Activated T-cell treated with anti-CD3 and anti-CD28 coated beads for 24 hours (primary cell): ENCODE measurements at regions not wholly inside any gene's neighbourhood (a gene's known extent, or its start where the extent isn't known, plus 50 kb on each side); places are given as distances from the start of the nearest gene placed in this dataset.
"Not testable (repeated sequence)": the region's sequence is repeated elsewhere in the genome, so short reads cannot be mapped to it uniquely, and the experiment has no call there.

ENCODE experiments used
- DNase-seq: peaks from one replicate; pipeline ENCODE4 v3.0.0-alpha.2; 2020; ENCODE audit warnings: low read depth

- no peak for DNase-seq
Observed at GRCh38 chr7:29619111-29619510, 55.5 kb downstream of the PRR15 start.

DNA sequence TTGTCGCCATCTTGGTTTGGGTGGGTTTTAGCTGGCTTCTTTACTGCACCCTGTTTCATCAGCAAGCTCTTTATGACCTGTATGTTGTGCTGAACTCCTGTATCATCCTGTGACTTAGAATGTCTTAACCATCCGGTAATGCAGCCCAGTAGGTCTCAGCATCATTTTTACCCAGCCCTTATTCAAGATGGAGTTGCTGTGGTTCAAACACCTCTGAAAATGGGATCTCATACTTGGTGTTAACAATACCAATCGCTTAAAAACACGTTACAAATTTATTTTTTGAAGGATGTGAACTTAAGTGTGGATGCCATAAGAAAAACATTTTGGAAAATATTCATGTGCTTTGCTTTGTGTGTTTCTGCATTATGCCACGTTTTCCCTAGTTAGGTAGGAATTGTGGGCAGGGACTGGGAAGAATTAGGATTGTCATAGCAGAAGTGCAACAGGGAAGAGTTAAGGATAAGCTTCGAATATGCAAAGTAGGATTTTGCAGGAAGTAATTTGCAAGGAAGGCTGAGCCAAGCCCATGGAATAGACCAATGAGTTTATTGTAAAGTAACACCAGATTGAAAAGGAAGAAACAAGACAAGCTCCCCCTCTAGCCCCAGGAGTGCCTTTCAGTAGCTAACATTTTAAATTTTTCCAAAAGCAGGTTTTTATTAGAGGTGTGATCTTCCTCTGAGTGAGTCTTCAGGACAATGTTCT lies 56.4 kb downstream of the PRR15 start:
- DNase-seq = no peak

- DNase-seq = no peak
Observed at GRCh38 chr7:29620556-29620930, 56.9 kb downstream of the PRR15 start.

DNA sequence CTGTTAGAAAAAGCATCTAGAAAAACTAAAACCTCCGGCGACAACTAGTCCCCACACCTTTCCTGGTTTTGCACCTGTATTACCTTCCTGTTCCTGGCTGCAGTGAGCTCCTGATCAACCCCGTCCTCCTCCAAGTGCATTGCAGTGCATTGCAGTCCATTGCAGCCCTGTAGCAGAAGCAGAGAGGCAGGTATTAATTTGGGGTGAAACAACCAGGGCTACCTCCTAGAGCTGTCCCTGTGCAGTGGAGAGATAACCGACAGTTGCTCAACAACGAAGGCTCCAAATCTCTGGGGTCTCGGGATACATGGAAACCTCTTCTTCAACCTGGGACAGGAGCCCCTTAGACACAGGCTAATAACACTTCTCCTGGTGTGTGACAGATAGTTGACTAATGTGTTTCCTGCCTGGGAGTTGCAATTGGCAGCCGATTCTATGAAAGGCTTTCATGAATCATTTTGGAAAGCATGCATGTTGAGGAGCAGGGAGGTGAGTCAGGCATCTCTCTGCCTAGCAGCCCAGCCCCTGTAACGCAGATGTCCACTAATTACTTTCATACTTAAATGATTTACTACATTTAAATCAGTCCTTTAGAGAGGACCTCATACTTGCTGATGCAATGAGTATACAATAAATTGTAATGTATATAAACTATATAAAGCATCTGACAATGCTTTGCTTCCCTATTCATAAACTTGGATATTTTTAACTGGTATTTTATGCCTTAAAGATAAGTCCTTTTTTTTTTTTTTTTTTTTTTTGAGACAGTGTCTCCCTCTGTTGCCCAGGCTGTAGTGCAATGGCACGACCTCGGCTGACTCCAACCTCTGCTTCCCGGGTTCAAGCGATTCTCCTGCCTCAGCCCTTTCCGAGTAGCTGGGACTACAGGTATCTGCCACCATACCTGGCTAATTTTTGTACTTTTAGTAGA lies 59.0 kb downstream of the PRR15 start:
- no peak for DNase-seq

GRCh38 chr7:29623973-29624372 lies 60.3 kb downstream of the PRR15 start:
- no peak for DNase-seq

DNA sequence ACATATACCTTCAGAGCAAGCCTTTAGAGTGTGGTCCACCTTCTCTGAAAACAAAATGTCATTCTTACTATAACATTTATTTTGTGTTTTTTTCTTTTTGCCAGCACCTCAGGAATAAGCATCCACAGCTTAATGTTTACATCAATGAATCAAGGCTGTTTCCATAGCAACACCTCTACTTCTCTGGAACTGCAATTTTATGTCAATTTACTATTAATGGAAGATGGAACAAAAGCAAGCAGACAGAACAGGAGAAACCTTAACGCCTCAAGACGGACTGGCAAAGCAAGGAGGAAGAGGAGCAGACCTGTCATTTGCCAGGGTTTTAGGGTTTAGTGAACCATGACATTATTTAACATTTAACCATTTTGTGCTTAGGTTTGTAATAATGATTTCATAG lies 63.1 kb downstream of the PRR15 start:
- DNase-seq = no peak

GRCh38 chr7:29627631-29628030 lies 64.0 kb downstream of the PRR15 start:
- DNase-seq = no peak

- DNase-seq = no peak
Observed at GRCh38 chr7:29629507-29629906, 65.9 kb downstream of the PRR15 start.

DNA sequence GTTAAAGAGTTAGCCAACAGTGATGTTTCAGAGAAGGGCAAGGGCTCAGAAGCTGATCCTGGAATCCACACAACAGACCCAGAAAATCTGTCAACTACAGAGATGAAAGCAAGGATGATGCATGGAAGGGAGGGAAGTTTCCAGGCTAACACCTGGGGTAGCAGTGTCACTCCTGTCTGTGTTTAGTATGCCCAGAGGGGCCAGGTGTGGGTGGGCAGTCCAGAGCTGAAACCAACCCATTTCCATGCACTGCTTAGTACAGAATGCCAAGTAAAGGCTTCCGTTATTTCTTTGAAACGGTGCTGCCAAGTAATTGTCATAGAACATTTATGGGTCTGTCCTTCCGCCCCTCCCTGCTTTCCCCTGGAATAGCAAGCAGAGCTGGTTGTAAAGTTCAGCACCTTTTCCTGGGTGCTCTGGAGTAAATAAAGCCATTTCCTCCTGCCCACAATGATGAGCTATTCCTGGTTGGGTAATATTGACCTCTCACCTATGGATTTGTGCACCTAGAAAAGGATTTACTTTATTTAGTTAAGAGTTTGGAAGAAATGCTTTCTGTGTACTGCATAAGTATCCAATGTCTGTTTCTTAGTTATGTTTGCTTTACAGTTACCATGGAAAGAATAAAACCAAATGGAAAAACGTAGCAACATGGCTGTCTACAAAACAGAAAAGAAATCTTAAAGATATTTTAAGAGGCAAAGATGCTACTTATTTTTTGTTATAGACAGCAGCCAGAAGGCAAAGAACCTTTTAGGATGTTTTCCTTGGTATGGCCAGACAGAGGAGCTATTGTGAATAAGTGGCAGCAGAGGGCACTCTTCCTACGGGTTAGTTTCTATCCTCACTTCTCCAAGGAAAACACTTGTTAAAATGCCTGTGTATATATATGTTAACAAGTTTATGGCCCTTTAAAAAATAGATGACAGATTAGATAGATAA lies 71.7 kb downstream of the PRR15 start:
- DNase-seq = not testable (repeated sequence)

GRCh38 chr7:29636009-29636351 lies 72.3 kb downstream of the PRR15 start:
- DNase-seq = no peak

- no peak for DNase-seq
Observed at GRCh38 chr7:29637374-29637773, 73.7 kb downstream of the PRR15 start.

DNA sequence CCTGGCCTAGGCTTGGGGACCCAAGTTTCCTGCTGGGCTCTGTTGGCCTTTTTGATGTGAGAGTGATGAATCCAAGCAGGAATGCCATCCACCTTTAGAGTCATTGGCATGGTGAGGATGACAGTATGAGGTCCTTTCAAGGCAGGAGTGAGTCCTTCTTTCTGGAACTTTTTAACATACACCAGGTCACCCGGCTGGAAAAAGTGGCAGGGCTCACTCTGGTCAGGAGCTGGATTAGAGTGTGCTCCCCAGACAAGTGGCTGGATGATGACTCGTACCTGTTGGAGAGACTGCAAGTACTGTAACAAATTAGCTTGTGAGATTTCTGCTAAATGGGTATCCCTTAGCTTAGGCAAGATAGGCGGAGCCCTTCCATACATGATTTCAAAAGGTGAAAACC lies 75.2 kb downstream of the PRR15 start:
- not testable (repeated sequence) for DNase-seq

- DNase-seq = no peak
Observed at GRCh38 chr7:29639386-29639785, 75.8 kb downstream of the PRR15 start.

- no peak for DNase-seq
Observed at GRCh38 chr7:29639886-29640595, 76.4 kb downstream of the PRR15 start.

GRCh38 chr7:29641651-29642050 lies 78.0 kb downstream of the PRR15 start:
- DNase-seq = no peak

DNA sequence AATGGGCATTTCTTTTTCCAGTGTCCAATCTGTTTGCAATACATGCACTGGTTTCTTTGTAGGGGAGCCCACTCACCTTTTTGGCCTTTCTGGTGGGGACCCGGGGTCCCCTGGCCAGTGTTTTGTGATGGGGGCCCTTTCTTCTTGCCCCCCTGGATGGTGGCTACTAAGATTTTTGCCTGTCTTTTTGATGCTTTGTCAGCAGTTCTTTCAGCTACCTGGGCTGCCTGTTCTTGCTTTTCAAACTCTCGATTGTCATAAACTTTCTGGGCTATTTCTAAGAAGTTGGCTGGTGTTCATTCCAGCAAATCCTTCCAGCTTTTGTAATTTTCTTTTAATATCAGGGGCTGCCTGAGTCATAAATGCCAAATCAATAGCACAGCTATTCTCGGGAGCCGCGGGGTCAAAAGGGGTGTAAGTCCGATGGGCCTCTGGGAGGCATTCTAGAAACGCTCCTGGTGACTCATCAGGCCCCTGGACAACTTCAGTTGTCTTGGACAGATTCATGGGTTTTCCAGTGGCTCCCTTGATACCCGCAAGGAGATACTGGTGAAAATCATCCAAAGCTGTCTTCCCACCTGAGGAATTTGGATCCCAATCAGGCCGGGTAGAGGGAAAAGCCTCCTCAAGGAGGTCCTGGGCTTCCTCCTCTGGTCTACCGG lies 79.0 kb downstream of the PRR15 start:
- DNase-seq = no peak

DNA sequence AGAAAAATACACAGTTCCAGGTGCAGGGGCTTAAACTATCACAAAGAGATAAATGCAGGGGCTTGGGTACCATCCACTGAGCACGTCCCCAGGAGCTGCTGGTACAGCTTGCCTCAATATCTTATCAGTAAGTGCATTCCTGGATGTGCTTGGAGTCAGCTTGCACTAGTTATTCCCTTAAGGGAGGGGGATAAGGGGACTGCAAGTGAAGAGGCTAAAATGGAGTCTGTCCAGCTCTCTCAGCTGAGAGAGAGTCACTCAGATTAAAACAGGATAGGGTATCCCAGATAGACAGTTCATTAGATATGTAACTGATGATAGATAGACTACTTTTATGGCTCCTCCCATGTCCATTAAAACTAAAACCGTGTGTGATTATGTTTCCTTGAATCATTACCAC lies 82.5 kb downstream of the PRR15 start:
- DNase-seq = not testable (repeated sequence)

- DNase-seq = no peak
Observed at GRCh38 chr7:29647020-29647654, 83.5 kb downstream of the PRR15 start.

DNA sequence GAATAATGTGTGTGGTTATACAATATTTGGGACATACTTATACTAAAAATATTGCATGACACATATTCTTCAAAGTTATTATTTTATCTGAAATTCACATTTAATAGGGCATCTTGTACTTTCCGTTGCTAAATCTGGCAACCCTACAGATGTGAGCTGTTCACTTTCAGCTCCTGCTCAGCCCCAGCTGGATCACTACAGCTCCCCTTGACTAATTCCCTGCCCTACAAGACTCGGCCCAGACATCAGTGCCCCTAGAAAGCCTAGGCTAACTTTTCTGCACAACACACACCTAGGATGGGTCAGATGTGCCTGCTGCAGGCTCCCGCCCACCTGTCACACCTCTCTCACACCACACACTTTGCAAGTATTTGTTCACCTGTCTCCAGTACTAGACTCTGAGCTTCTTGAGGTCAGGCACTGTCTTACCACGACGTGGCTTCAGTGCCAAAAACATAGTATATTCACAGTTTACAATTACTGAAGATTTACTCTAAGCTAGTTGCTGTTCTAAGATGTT lies 84.1 kb downstream of the PRR15 start:
- not testable (repeated sequence) for DNase-seq

DNA sequence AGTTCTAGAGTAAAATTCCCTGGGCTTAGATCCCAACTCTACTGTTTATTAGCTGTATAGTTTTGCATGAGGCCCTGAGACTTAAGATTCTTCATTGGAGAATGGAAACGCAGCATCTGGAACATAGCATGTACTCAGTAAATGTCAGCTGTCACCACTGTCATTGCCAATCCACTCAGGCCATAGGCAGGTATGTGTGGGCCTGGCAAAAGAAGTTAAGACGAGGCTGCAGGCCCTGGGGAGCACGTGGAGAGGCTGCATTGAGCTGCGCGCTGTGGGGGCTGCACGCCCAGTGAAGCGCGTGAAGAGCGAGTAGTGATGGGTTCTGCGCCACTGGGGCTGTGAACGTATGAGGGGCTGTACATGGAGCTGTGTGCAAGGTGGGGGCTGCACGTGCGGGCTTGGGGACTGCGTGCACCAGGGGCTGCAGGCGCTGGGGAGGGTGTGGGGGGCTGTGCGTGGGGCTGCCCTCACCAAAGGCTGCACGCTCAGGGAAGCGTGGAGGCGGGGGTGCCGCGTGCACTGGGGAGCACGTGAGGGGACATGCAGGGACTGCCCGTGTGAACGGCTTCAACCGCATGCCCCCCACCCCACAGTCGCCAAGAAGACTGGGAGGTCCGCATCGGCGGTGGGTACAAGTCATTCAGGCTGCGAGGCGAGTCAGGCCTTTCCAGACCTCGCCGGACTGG lies 85.5 kb downstream of the PRR15 start:
- no peak for DNase-seq
